Tibial nerve (tissue), 4 donors: ENCODE measurements at regions not wholly inside any gene's neighbourhood (a gene's known extent, or its start where the extent isn't known, plus 50 kb on each side); places are given as distances from the start of the nearest gene placed in this dataset.

ENCODE experiments used
- EP300 ChIP-seq, 2 donors: sonication (generic); formaldehyde crosslinking; IDR thresholded peaks; one replicate each; pipeline ENCODE4 v1.6.1; 2017; ENCODE audit warnings: antibody characterized with exemption in 2 of 2, mild to moderate bottlenecking in 1 of 2
- POLR2A ChIP-seq, 2 donors: fragments of 450-650 bp; IDR thresholded peaks; one replicate each; pipeline ENCODE4 v1.6.1; 2017; ENCODE audit warnings: antibody characterized with exemption in 2 of 2, mild to moderate bottlenecking in 2 of 2, moderate library complexity in 2 of 2
- TF ChIP-seq, protein P1 (sequence below), 5 experiments: fragments of 200-600 bp in 3 of 5; fragments of 450-650 bp in 2 of 5; sonication (generic) in 3 of 5; IDR thresholded peaks; one replicate each; pipeline ENCODE4 v1.5.1; 2016 to 2019; ENCODE audit warnings: antibody characterized with exemption in 5 of 5, mild to moderate bottlenecking in 3 of 5, moderate library complexity in 2 of 5

DNA sequence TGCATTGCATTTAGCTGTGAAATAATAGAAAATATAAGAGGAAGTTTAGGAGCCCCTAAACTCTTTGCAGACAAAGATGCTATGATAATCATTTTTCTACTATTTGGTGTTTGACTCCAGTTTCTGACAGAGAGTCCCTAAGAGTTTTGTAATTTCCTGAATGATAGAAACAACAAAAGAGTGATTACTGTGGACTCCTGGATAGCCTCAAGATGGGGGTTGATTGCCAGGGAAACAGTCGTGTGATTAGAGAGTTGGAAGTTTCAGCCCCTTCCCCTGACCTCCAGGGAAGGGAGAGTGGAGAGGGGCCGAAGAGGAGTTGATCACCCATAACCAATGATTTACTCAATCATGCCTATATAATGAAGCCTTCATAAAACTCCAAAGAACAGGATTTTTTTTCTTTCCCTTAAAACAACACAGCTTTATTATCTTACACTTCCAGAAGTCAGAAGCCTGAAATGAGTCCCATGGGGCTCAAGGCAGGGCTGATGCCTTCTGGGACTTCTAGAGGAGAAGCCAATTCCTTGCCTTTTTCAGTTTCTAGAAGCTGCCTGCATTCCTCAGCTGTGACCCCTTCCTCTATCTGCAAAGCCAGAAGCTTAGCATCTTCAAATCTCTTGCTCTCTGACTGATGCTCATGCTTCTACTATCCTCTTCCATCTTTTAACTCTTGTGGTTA is 292.3 kb upstream of the ZPLD1 start:
- TF ChIP-seq EP300 (IDR thresholded peaks at IDR 0.05) = no peak
- TF ChIP-seq, protein P1, sequence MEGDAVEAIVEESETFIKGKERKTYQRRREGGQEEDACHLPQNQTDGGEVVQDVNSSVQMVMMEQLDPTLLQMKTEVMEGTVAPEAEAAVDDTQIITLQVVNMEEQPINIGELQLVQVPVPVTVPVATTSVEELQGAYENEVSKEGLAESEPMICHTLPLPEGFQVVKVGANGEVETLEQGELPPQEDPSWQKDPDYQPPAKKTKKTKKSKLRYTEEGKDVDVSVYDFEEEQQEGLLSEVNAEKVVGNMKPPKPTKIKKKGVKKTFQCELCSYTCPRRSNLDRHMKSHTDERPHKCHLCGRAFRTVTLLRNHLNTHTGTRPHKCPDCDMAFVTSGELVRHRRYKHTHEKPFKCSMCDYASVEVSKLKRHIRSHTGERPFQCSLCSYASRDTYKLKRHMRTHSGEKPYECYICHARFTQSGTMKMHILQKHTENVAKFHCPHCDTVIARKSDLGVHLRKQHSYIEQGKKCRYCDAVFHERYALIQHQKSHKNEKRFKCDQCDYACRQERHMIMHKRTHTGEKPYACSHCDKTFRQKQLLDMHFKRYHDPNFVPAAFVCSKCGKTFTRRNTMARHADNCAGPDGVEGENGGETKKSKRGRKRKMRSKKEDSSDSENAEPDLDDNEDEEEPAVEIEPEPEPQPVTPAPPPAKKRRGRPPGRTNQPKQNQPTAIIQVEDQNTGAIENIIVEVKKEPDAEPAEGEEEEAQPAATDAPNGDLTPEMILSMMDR (IDR thresholded peaks at IDR 0.05) = no peak
- no peak for TF ChIP-seq POLR2A (IDR thresholded peaks at IDR 0.05)
